ENCODE measurements at regions not wholly inside any gene's neighbourhood (a gene's known extent, or its start where the extent isn't known, plus 50 kb on each side); places are given as distances from the start of the nearest gene placed in this dataset.

GRCh38 chr5:145708169-145708568, 127.0 kb downstream of the PRELID2 start:
- Histone ChIP-seq H3K4me3 (ENCODE audit: low read depth, low read length) (no peak overlapping the region), H3K79me1 (ENCODE audit: low read length) (no peaks in the 10 kb centered on the region), H3K4me1 (ENCODE audit: control insufficient read depth in 1 of 2, insufficient read depth in 2 of 2, low read length in 2 of 2) (no peaks in the 10 kb centered on the region), H2BK120ac (ENCODE audit: insufficient read depth, low read length, poor library complexity) (no peak overlapping the region), H4K12ac (ENCODE audit: low read depth, low read length) (no peak overlapping the region), H3K9ac (ENCODE audit: low read length) (no peak overlapping the region), H3K9me3 (ENCODE audit: insufficient read depth, low read depth, low read length) (no peaks in the 10 kb centered on the region), H4K91ac (ENCODE audit: low read depth, low read length) (no peak overlapping the region), H3K18ac (ENCODE audit: low read length) (no peak overlapping the region), H3K27me3 (ENCODE audit: insufficient read depth, low read length) (no peaks in the 10 kb centered on the region), H3K79me2 (ENCODE audit: control insufficient read depth, insufficient read depth, low read length, poor library complexity) (no peaks in the 10 kb centered on the region), H3K4ac (ENCODE audit: low read depth, low read length) (no peak overlapping the region), H2BK12ac (ENCODE audit: low read length) (no peak overlapping the region), H2AFZ (ENCODE audit: insufficient read depth, low read length, poor library complexity) (no peak overlapping the region), H3K36me3 (ENCODE audit: control insufficient read depth in 1 of 2, insufficient read depth in 2 of 2, low read length in 2 of 2) (no peaks in the 10 kb centered on the region), H2AK5ac (ENCODE audit: low read length) (no peak overlapping the region), H4K8ac (ENCODE audit: low read depth, low read length) (no peak overlapping the region), H3K14ac (ENCODE audit: low read length) (no peak overlapping the region), H2BK5ac (ENCODE audit: low read depth, low read length, poor library complexity) (no peak overlapping the region), H3K23ac (ENCODE audit: low read length) (no peak overlapping the region), H3K4me2 (ENCODE audit: low read length) (no peak overlapping the region), H3K27ac (ENCODE audit: low read depth, low read length) (no peak overlapping the region)
- no peak for DNase-seq

- H4K8ac ChIP-seq (ENCODE audit: low read depth, low read length): no peak overlapping the region
Observed at GRCh38 chr5:145704724-145705123, 130.4 kb downstream of the PRELID2 start.

GRCh38 chr5:145703856-145704255, 131.3 kb downstream of the PRELID2 start:
- WGBS (ENCODE audit: extremely low coverage, insufficient coverage, insufficient read length): no CpG with 5 or more reads among the region's 4 CpGs
- DNase-seq: no peak

More at GRCh38 chr5:145704724-145705123, 130.4 kb downstream of the PRELID2 start:
- Histone ChIP-seq H3K4me1 (ENCODE audit: control insufficient read depth in 1 of 2, insufficient read depth in 2 of 2, low read length in 2 of 2) (no peaks in the 10 kb centered on the region), H3K36me3 (ENCODE audit: control insufficient read depth in 1 of 2, insufficient read depth in 2 of 2, low read length in 2 of 2) (no peaks in the 10 kb centered on the region), H4K91ac (ENCODE audit: low read depth, low read length) (no peak overlapping the region), H3K23ac (ENCODE audit: low read length) (no peak overlapping the region), H3K27ac (ENCODE audit: low read depth, low read length) (no peak overlapping the region), H2BK120ac (ENCODE audit: insufficient read depth, low read length, poor library complexity) (no peak overlapping the region), H2AK5ac (ENCODE audit: low read length) (no peak overlapping the region), H4K12ac (ENCODE audit: low read depth, low read length) (no peak overlapping the region), H3K4me3 (ENCODE audit: low read depth, low read length) (no peak overlapping the region), H3K27me3 (ENCODE audit: insufficient read depth, low read length) (no peaks in the 10 kb centered on the region), H3K14ac (ENCODE audit: low read length) (no peak overlapping the region), H3K9me3 (ENCODE audit: insufficient read depth, low read depth, low read length) (no peaks in the 10 kb centered on the region), H3K18ac (ENCODE audit: low read length) (no peak overlapping the region), H2BK5ac (ENCODE audit: low read depth, low read length, poor library complexity) (no peak overlapping the region), H3K79me2 (ENCODE audit: control insufficient read depth, insufficient read depth, low read length, poor library complexity) (no peaks in the 10 kb centered on the region), H3K4ac (ENCODE audit: low read depth, low read length) (no peak overlapping the region), H3K79me1 (ENCODE audit: low read length) (no peaks in the 10 kb centered on the region), H2AFZ (ENCODE audit: insufficient read depth, low read length, poor library complexity) (no peak overlapping the region), H2BK12ac (ENCODE audit: low read length) (no peak overlapping the region), H3K9ac (ENCODE audit: low read length) (no peak overlapping the region), H3K4me2 (ENCODE audit: low read length) (no peak overlapping the region)
- no CpG with 5 or more reads among the region's 3 CpGs for WGBS (ENCODE audit: extremely low coverage, insufficient coverage, insufficient read length)
- no peak for DNase-seq

GRCh38 chr5:145701404-145701803, 133.7 kb downstream of the PRELID2 start:
- no peak overlapping the region for H4K91ac ChIP-seq (ENCODE audit: low read depth, low read length)
- no peaks in the 10 kb centered on the region for H3K79me1 ChIP-seq (ENCODE audit: low read length)
- H3K14ac ChIP-seq (ENCODE audit: low read length): no peak overlapping the region
- H3K79me2 ChIP-seq (ENCODE audit: control insufficient read depth, insufficient read depth, low read length, poor library complexity): no peaks in the 10 kb centered on the region
- H3K4me3 ChIP-seq (ENCODE audit: low read depth, low read length): no peak overlapping the region
- H3K4me2 ChIP-seq (ENCODE audit: low read length): no peak overlapping the region
- H2BK120ac ChIP-seq (ENCODE audit: insufficient read depth, low read length, poor library complexity): no peak overlapping the region
- no CpG with 5 or more reads among the region's 3 CpGs for WGBS (ENCODE audit: extremely low coverage, insufficient coverage, insufficient read length)
- no peak overlapping the region for H4K12ac ChIP-seq (ENCODE audit: low read depth, low read length)
- H3K18ac ChIP-seq (ENCODE audit: low read length): no peak overlapping the region
- no peak overlapping the region for H2BK5ac ChIP-seq (ENCODE audit: low read depth, low read length, poor library complexity)
- peak in 1 of 2 donors; percentile 11 for DNase-seq
- no peak overlapping the region for H4K8ac ChIP-seq (ENCODE audit: low read depth, low read length)
- H3K36me3 ChIP-seq (ENCODE audit: control insufficient read depth in 1 of 2, insufficient read depth in 2 of 2, low read length in 2 of 2): no peaks in the 10 kb centered on the region
- no peak overlapping the region for H3K9ac ChIP-seq (ENCODE audit: low read length)
- no peaks in the 10 kb centered on the region for H3K27me3 ChIP-seq (ENCODE audit: insufficient read depth, low read length)
- no peak overlapping the region for H2AFZ ChIP-seq (ENCODE audit: insufficient read depth, low read length, poor library complexity)
- no peak overlapping the region for H3K4ac ChIP-seq (ENCODE audit: low read depth, low read length)
- H3K27ac ChIP-seq (ENCODE audit: low read depth, low read length): no peak overlapping the region
- H3K9me3 ChIP-seq (ENCODE audit: insufficient read depth, low read depth, low read length): no peaks in the 10 kb centered on the region
- no peaks in the 10 kb centered on the region for H3K4me1 ChIP-seq (ENCODE audit: control insufficient read depth in 1 of 2, insufficient read depth in 2 of 2, low read length in 2 of 2)
- no peak overlapping the region for H3K23ac ChIP-seq (ENCODE audit: low read length)
- H2AK5ac ChIP-seq (ENCODE audit: low read length): no peak overlapping the region
- H2BK12ac ChIP-seq (ENCODE audit: low read length): no peak overlapping the region

More at GRCh38 chr5:145703856-145704255, 131.3 kb downstream of the PRELID2 start:
- H3K79me1 ChIP-seq (ENCODE audit: low read length): no peaks in the 10 kb centered on the region
- H3K4ac ChIP-seq (ENCODE audit: low read depth, low read length): no peak overlapping the region
- no peak overlapping the region for H2BK120ac ChIP-seq (ENCODE audit: insufficient read depth, low read length, poor library complexity)
- H2AFZ ChIP-seq (ENCODE audit: insufficient read depth, low read length, poor library complexity): no peak overlapping the region
- H3K23ac ChIP-seq (ENCODE audit: low read length): no peak overlapping the region
- no peak overlapping the region for H3K4me3 ChIP-seq (ENCODE audit: low read depth, low read length)
- H3K27ac ChIP-seq (ENCODE audit: low read depth, low read length): no peak overlapping the region
- H3K9ac ChIP-seq (ENCODE audit: low read length): no peak overlapping the region
- no peak overlapping the region for H2AK5ac ChIP-seq (ENCODE audit: low read length)
- H3K18ac ChIP-seq (ENCODE audit: low read length): no peak overlapping the region
- no peak overlapping the region for H4K8ac ChIP-seq (ENCODE audit: low read depth, low read length)
- H3K4me1 ChIP-seq (ENCODE audit: control insufficient read depth in 1 of 2, insufficient read depth in 2 of 2, low read length in 2 of 2): no peaks in the 10 kb centered on the region
- H3K36me3 ChIP-seq (ENCODE audit: control insufficient read depth in 1 of 2, insufficient read depth in 2 of 2, low read length in 2 of 2): no peaks in the 10 kb centered on the region
- H4K12ac ChIP-seq (ENCODE audit: low read depth, low read length): no peak overlapping the region
- no peak overlapping the region for H2BK12ac ChIP-seq (ENCODE audit: low read length)
- no peaks in the 10 kb centered on the region for H3K79me2 ChIP-seq (ENCODE audit: control insufficient read depth, insufficient read depth, low read length, poor library complexity)
- no peak overlapping the region for H2BK5ac ChIP-seq (ENCODE audit: low read depth, low read length, poor library complexity)
- H3K9me3 ChIP-seq (ENCODE audit: insufficient read depth, low read depth, low read length): no peaks in the 10 kb centered on the region
- H3K27me3 ChIP-seq (ENCODE audit: insufficient read depth, low read length): no peaks in the 10 kb centered on the region
- H3K14ac ChIP-seq (ENCODE audit: low read length): no peak overlapping the region
- no peak overlapping the region for H4K91ac ChIP-seq (ENCODE audit: low read depth, low read length)
- no peak overlapping the region for H3K4me2 ChIP-seq (ENCODE audit: low read length)

All from trophoblast cell (in vitro differentiated cells and primary cell).